BJ (cell line): ENCODE measurements at regions not wholly inside any gene's neighbourhood (a gene's known extent, or its start where the extent isn't known, plus 50 kb on each side); places are given as distances from the start of the nearest gene placed in this dataset.

Source experiments
- CTCF ChIA-PET: fragments of 350-600 bp; formaldehyde crosslinking; extraction: SDS; loops from one replicate; lab custom pipeline; 2021; ENCODE audit warnings: antibody characterized with exemption, inconsistent platforms; lab: Yijun Ruan, JAX
- POLR2A ChIA-PET: fragments of 300-600 bp; sonication (Branson Sonifier 250); formaldehyde crosslinking; extraction: SDS; loops from one replicate; lab custom pipeline; 2021; ENCODE audit warnings: antibody characterized with exemption; lab: Charles Lee
- DNase-seq: peaks from one replicate; pipeline ENCODE4 v3.0.0-alpha.2; 2011; ENCODE audit warnings: low read depth
- H3K27me3 ChIP-seq: 2 replicates; pipeline ENCODE4 v1.6.0; 2011; ENCODE audit warnings: low read length; ENCODE audit not compliant: control insufficient read depth, insufficient read depth
- H3K36me3 ChIP-seq: 2 replicates; pipeline ENCODE4 v1.5.1; 2011; ENCODE audit warnings: low read length; ENCODE audit not compliant: control insufficient read depth, insufficient read depth
- H3K4me3 ChIP-seq: 2 replicates; pipeline ENCODE4 v1.5.1; 2011; ENCODE audit warnings: low read depth, mild to moderate bottlenecking, control low read depth, low read length
- TF ChIP-seq, protein P1 (sequence below): IDR thresholded peaks from 2 replicates; pipeline ENCODE4 v1.5.1; 2011; ENCODE audit warnings: low read depth, mild to moderate bottlenecking, control low read depth, inconsistent platforms, low read length, moderate library complexity; ENCODE audit not compliant: insufficient read depth

DNA sequence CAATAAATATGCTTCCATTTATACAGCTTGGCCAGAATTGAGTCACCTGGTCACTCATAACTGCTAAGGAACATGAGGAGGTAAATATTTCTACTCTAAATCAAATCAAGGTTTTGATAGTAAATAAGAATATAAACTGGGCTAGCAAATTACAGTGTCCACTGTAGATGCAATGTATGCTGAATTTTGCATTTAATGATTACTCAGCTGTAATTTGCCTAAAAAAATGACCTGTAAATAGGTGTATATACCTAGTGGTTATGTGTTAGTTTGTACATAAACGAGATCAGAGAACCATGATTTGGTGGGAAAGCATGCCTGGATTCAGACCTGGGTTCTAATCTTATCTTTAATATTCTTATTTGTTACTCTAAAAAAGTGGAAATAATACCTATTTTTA, 76.6 kb upstream of the CNTN1 start:
- TF ChIP-seq, protein P1, sequence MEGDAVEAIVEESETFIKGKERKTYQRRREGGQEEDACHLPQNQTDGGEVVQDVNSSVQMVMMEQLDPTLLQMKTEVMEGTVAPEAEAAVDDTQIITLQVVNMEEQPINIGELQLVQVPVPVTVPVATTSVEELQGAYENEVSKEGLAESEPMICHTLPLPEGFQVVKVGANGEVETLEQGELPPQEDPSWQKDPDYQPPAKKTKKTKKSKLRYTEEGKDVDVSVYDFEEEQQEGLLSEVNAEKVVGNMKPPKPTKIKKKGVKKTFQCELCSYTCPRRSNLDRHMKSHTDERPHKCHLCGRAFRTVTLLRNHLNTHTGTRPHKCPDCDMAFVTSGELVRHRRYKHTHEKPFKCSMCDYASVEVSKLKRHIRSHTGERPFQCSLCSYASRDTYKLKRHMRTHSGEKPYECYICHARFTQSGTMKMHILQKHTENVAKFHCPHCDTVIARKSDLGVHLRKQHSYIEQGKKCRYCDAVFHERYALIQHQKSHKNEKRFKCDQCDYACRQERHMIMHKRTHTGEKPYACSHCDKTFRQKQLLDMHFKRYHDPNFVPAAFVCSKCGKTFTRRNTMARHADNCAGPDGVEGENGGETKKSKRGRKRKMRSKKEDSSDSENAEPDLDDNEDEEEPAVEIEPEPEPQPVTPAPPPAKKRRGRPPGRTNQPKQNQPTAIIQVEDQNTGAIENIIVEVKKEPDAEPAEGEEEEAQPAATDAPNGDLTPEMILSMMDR: no peak
- no peak for DNase-seq
- no peaks in the 10 kb centered on the region for H3K27me3 ChIP-seq
- no peaks in the 10 kb centered on the region for H3K36me3 ChIP-seq
- CTCF ChIA-PET: no interaction called here
- no peak overlapping the region for H3K4me3 ChIP-seq
- POLR2A ChIA-PET: no interaction called here

DNA sequence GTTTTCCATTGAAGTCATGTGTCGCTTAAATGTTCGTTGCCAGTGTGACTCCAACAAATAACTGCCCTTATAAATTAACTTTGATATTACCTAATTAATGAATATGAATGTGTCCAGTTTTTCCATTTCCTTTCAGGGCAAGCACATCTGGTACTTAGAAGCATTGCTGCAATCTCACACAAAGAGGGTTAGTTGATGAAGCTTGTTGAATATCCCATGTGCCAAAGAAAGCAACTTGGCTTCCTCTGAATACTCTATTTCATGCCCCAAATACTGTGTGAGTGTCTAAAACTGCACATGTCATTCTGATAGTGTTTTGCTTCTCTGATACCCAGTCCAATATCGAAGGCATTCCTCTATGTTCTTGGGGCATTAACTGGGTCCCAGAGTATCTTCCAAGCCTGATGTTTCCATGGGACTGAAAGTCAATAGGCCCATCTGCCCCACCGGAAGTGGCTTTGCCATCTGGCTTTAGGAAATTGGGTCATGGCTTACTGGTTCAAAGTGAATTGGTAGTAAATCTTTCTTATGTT, 75.8 kb upstream of the CNTN1 start:
- POLR2A ChIA-PET: no interaction called here
- H3K27me3 ChIP-seq: no peaks in the 10 kb centered on the region
- TF ChIP-seq, protein P1: no peak
- no peaks in the 10 kb centered on the region for H3K36me3 ChIP-seq
- peak; percentile 8 for DNase-seq
- H3K4me3 ChIP-seq: no peak overlapping the region
- CTCF ChIA-PET: no interaction called here

GRCh38 chr12:40618636-40619035, 73.6 kb upstream of the CNTN1 start:
- POLR2A ChIA-PET: no interaction called here
- TF ChIP-seq, protein P1: no peak
- Histone ChIP-seq H3K36me3 (no peaks in the 10 kb centered on the region), H3K27me3 (no peaks in the 10 kb centered on the region), H3K4me3 (no peak overlapping the region)
- CTCF ChIA-PET: no interaction called here
- DNase-seq: no peak

GRCh38 chr12:40620564-40621019, 71.6 kb upstream of the CNTN1 start:
- TF ChIP-seq, protein P1: no peak
- POLR2A ChIA-PET: no interaction called here
- CTCF ChIA-PET: interaction anchor here (1.4 kb wide), 1 partner anchor 300 kb away, joined by 6 read pairs; no protein-coding TSS in a partner anchor

DNA sequence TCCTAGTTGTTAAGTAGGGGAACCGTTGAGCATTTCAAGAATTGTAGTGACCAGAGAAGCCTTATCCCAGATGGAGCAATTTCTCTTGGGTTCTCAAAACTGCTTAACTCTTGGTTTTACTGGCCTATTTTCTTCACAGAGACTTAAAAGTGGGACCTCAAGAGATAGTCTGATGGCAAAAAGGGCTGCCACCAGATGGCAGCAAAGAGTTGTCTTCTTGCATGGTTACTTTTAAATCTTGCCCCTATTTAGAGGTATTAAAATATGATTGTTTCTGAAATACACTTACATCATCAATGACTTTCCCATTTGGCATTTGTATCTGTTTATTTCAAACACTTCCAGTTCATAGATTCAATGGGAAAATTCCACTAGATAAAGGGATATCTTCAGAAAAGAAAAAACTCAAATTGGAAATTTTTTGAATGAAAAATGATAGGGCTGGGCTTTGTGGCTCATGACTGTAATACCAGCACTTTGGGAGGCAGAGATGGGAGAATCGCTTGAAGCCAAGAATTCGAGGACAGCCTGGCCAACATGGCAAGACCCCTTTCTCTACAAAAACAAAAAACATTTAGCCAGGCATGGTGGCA, 69.9 kb upstream of the CNTN1 start:
- no peak overlapping the region for H3K4me3 ChIP-seq
- ChIA-PET POLR2A (no interaction called here), CTCF (no interaction called here)
- H3K36me3 ChIP-seq: no peaks in the 10 kb centered on the region
- TF ChIP-seq, protein P1: peak; percentile 74
- no peak for DNase-seq
- no peaks in the 10 kb centered on the region for H3K27me3 ChIP-seq

More at GRCh38 chr12:40620564-40621019, 71.6 kb upstream of the CNTN1 start:
- no peaks in the 10 kb centered on the region for H3K27me3 ChIP-seq
- no peak overlapping the region for H3K4me3 ChIP-seq
- no peak for DNase-seq
- H3K36me3 ChIP-seq: no peaks in the 10 kb centered on the region
